RWPE2 (cell line): ENCODE measurements at regions not wholly inside any gene's neighbourhood (a gene's known extent, or its start where the extent isn't known, plus 50 kb on each side); places are given as distances from the start of the nearest gene placed in this dataset.
A peak's percentile ranks its signal among the peaks of the same experiment; 100 is the strongest.

Experiments used
- ATAC-seq: fragments of 200-7000 bp; cut with Tn5 transposase; 3 replicates; pipeline ENCODE4 v1.9.1; 2021; ENCODE audit warnings: low read depth
- DNase-seq: peaks from one replicate; pipeline ENCODE4 v3.0.0-alpha.2; 2020; ENCODE audit warnings: low spot score
- H3K27ac ChIP-seq: fragments of 450-650 bp; 2 replicates; pipeline ENCODE4 v1.5.1; 2017; ENCODE audit warnings: mild to moderate bottlenecking; ENCODE audit not compliant: poor library complexity, severe bottlenecking
- H3K27me3 ChIP-seq: fragments of 250-450 bp; sonication (Bioruptor Pico); 2 replicates; pipeline ENCODE4 v1.5.1; 2021; ENCODE audit warnings: mild to moderate bottlenecking, moderate library complexity; ENCODE audit not compliant: insufficient read depth, poor library complexity, severe bottlenecking
- H3K36me3 ChIP-seq: fragments of 250-450 bp; sonication (Bioruptor Pico); 2 replicates; pipeline ENCODE4 v1.5.1; 2020; ENCODE audit warnings: low read depth, mild to moderate bottlenecking, moderate library complexity
- H3K4me1 ChIP-seq: fragments of 250-450 bp; sonication (Bioruptor Pico); 2 replicates; pipeline ENCODE4 v1.5.1; 2021; ENCODE audit warnings: mild to moderate bottlenecking, moderate library complexity; ENCODE audit not compliant: insufficient read depth, poor library complexity, severe bottlenecking
- H3K4me3 ChIP-seq: fragments of 250-450 bp; sonication (Bioruptor Pico); 2 replicates; pipeline ENCODE4 v1.5.1; 2021; ENCODE audit warnings: mild to moderate bottlenecking, moderate library complexity; ENCODE audit not compliant: severe bottlenecking
- H3K9me3 ChIP-seq: fragments of 250-450 bp; sonication (Bioruptor Pico); 2 replicates; pipeline ENCODE4 v1.5.1; 2021; ENCODE audit warnings: mild to moderate bottlenecking, moderate library complexity; ENCODE audit not compliant: severe bottlenecking
- TF ChIP-seq, protein P1 (sequence below): fragments of 450-650 bp; IDR thresholded peaks from one replicate; pipeline ENCODE4 v1.5.1; 2017; ENCODE audit warnings: mild to moderate bottlenecking, moderate library complexity; ENCODE audit not compliant: poor library complexity, severe bottlenecking

DNA sequence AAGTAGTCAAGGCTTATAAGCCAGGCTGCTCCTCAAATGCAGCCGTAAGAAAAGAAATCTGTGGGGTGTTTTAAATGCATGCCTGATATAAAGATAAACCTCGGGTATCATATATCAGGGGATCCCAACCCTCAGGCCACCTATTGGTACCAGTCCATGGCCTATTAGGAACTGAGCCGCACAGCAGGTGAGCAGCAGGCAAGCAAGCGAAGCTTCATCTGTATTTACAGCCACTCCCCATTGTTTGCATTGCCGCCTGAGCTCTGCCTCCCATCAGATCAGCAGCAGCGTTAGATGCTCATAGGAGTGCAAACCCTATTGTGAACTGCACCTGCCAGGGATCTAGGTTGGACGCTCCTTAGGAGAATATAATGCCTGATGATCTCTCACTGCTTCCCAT lies 233.5 kb upstream of the SERP2 start:
- H3K4me3 ChIP-seq = no peak overlapping the region
- DNase-seq (no peak), ATAC-seq (no peak)
- H3K36me3 ChIP-seq = no peaks in the 10 kb centered on the region
- H3K27ac ChIP-seq = no peak overlapping the region
- H3K9me3 ChIP-seq = no peaks in the 10 kb centered on the region
- peaks cover 21% of the 10 kb centered on the region for H3K4me1 ChIP-seq
- H3K27me3 ChIP-seq = no peaks in the 10 kb centered on the region
- TF ChIP-seq, protein P1, sequence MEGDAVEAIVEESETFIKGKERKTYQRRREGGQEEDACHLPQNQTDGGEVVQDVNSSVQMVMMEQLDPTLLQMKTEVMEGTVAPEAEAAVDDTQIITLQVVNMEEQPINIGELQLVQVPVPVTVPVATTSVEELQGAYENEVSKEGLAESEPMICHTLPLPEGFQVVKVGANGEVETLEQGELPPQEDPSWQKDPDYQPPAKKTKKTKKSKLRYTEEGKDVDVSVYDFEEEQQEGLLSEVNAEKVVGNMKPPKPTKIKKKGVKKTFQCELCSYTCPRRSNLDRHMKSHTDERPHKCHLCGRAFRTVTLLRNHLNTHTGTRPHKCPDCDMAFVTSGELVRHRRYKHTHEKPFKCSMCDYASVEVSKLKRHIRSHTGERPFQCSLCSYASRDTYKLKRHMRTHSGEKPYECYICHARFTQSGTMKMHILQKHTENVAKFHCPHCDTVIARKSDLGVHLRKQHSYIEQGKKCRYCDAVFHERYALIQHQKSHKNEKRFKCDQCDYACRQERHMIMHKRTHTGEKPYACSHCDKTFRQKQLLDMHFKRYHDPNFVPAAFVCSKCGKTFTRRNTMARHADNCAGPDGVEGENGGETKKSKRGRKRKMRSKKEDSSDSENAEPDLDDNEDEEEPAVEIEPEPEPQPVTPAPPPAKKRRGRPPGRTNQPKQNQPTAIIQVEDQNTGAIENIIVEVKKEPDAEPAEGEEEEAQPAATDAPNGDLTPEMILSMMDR = no peak

- H3K27ac ChIP-seq = peak overlapping the region; percentile 69
These were observed 232.5 kb upstream of the SERP2 start for GRCh38 chr13:44140888-44141724.

GRCh38 chr13:44141725-44142539 lies 231.7 kb upstream of the SERP2 start:
- DNase-seq = peak; percentile 94
- no peaks in the 10 kb centered on the region for H3K36me3 ChIP-seq
- peak; percentile 96 for ATAC-seq
- no peaks in the 10 kb centered on the region for H3K9me3 ChIP-seq
- peaks cover 21% of the 10 kb centered on the region for H3K4me1 ChIP-seq
- TF ChIP-seq, protein P1 = no peak
- no peaks in the 10 kb centered on the region for H3K27me3 ChIP-seq
- peak overlapping the region; percentile 69 for H3K27ac ChIP-seq
- H3K4me3 ChIP-seq = peak overlapping the region; percentile 35

More at GRCh38 chr13:44140888-44141724, 232.5 kb upstream of the SERP2 start:
- DNase-seq = no peak
- Histone ChIP-seq H3K36me3 (no peaks in the 10 kb centered on the region), H3K27me3 (no peaks in the 10 kb centered on the region), H3K9me3 (no peaks in the 10 kb centered on the region), H3K4me1 (peaks cover 21% of the 10 kb centered on the region), H3K4me3 (peak overlapping the region; percentile 31)
- TF ChIP-seq, protein P1 = no peak
- ATAC-seq = no peak

DNA sequence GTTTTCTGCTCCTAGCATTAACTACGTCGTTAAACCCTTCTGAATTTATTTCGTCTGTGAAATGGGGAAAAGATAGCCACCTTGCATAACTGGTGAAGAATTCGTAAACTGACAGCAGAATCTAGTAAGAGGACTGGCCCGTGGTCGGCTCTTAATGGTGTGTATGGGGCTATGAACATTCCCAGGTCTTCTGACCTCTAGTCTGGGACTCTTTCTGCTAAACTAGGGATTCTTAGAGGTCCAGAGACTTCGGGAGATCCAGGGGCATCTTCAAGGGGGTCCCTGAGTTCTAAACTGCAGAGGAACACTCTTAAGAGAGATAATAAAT lies 231.1 kb upstream of the SERP2 start:
- no peaks in the 10 kb centered on the region for H3K9me3 ChIP-seq
- H3K4me3 ChIP-seq = peak overlapping the region; percentile 35
- TF ChIP-seq, protein P1 = no peak
- peaks cover 21% of the 10 kb centered on the region for H3K4me1 ChIP-seq
- DNase-seq (no peak), ATAC-seq (no peak)
- peak overlapping the region; percentile 69 for H3K27ac ChIP-seq
- H3K27me3 ChIP-seq = no peaks in the 10 kb centered on the region
- no peaks in the 10 kb centered on the region for H3K36me3 ChIP-seq
